Fibroblast of lung (primary cell): ENCODE measurements at regions not wholly inside any gene's neighbourhood (a gene's known extent, or its start where the extent isn't known, plus 50 kb on each side); places are given as distances from the start of the nearest gene placed in this dataset.
"Not testable (repeated sequence)": the region's sequence is repeated elsewhere in the genome, so short reads cannot be mapped to it uniquely, and the experiment has no call there.

Source experiments
- DNase-seq, 2 donors: peaks; one replicate each; pipeline versions ENCODE4 v3.0.0 to v3.0.0-alpha.2; 2010; ENCODE audit warnings: low read depth in 2 of 2
- H2AFZ ChIP-seq: 2 replicates; pipeline ENCODE4 v1.5.1; 2012; ENCODE audit warnings: low read length, control low read depth, inconsistent platforms
- H3K27ac ChIP-seq: 2 replicates; pipeline ENCODE4 v1.5.1; 2011; ENCODE audit warnings: low read length, control low read depth; ENCODE audit not compliant: insufficient read depth
- H3K27me3 ChIP-seq: 2 replicates; pipeline ENCODE4 v1.5.1; 2011; ENCODE audit warnings: mild to moderate bottlenecking, low read length; ENCODE audit not compliant: control insufficient read depth, insufficient read depth
- H3K36me3 ChIP-seq: 2 replicates; pipeline ENCODE4 v1.5.1; 2011; ENCODE audit warnings: low read length; ENCODE audit not compliant: control insufficient read depth, insufficient read depth
- H3K4me1 ChIP-seq: 2 replicates; pipeline ENCODE4 v1.5.1; 2011; ENCODE audit warnings: low read length; ENCODE audit not compliant: control insufficient read depth, insufficient read depth; ENCODE audit errors: extremely low read depth
- H3K4me2 ChIP-seq: 2 replicates; pipeline ENCODE4 v1.5.1; 2011; ENCODE audit warnings: low read length, control low read depth; ENCODE audit not compliant: insufficient read depth; ENCODE audit errors: extremely low read depth
- H3K4me3 ChIP-seq, 4 experiments: fragments of 200-600 bp in 1 of 4; sonication (generic) in 1 of 4; replicated peaks in 1 of 4; 2 replicates each; pipeline ENCODE4 v1.5.1; 2011 to 2016; ENCODE audit warnings: low read length in 4 of 4, low read depth in 3 of 4, mild to moderate bottlenecking in 3 of 4, control low read depth in 2 of 4, inconsistent platforms in 1 of 4, mixed read lengths in 1 of 4; ENCODE audit not compliant: insufficient read depth in 1 of 4; ENCODE audit errors: control extremely low read depth in 1 of 4
- H3K79me2 ChIP-seq: 2 replicates; pipeline ENCODE4 v1.5.1; 2012; ENCODE audit warnings: mild to moderate bottlenecking, low read length, inconsistent platforms; ENCODE audit not compliant: control insufficient read depth, insufficient read depth
- H3K9ac ChIP-seq: 2 replicates; pipeline ENCODE4 v1.5.1; 2011; ENCODE audit warnings: mild to moderate bottlenecking, low read length, control low read depth; ENCODE audit not compliant: insufficient read depth
- H3K9me3 ChIP-seq: 2 replicates; pipeline ENCODE4 v1.5.1; 2012; ENCODE audit warnings: low read depth, low read length; ENCODE audit not compliant: control insufficient read depth, insufficient read depth
- H4K20me1 ChIP-seq: 2 replicates; pipeline ENCODE4 v1.5.1; 2011; ENCODE audit warnings: low read length; ENCODE audit not compliant: control insufficient read depth, insufficient read depth; ENCODE audit errors: extremely low read depth
- CTCF ChIP-seq, 2 donors: IDR thresholded peaks in 1 of 2; conservative IDR thresholded peaks in 1 of 2; 1 replicate in 1 of 2; 2 replicates in 1 of 2; pipeline ENCODE4 v1.5.1; 2011 to 2012; ENCODE audit warnings: low read length in 2 of 2, control low read depth in 1 of 2, inconsistent platforms in 1 of 2, low read depth in 1 of 2, mild to moderate bottlenecking in 1 of 2
- EZH2 ChIP-seq: IDR thresholded peaks from 2 replicates; pipeline ENCODE4 v1.5.1; 2012; ENCODE audit warnings: low read length, control low read depth, mild to moderate bottlenecking; ENCODE audit errors: missing control alignments

DNA sequence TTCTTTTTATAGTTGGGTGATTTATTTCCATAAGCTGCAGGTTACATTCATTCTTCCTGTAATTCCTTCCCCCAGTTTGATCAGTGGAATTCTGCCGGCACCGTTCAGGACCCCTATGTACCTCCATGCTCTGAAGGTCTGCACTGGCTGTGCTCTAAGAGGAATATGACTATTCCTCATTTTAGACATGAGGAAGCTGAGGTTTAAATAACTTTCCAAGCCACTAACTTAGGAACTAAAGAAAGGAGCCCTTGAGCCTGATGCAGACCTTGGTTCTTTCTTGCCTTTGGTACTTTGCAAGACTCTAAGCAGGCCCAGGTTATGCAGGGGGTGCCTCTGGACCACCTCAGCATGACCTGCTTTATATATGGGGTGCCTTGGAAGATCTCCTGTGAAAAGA lies 318.5 kb downstream of the QKI start:
- H3K9ac ChIP-seq: no peak overlapping the region

DNA sequence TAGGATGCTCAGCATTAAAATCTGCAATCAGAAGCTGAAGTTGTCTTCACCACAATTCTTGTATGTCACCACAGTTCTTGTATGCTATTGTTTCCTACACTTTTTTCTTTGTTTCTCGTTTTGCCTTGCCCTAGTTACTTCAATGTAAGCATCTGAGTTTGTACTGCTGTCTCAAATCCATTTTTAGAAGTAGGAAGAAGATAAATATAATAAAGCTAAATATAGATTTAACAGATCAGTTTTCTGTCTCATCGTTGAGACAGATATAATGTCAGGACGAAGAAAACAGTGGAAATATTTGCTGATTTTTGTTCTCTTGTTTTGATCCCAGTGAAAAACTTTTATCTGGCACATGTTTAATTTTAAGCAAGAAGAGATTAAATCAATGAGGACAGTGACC lies 318.0 kb downstream of the QKI start:
- Histone ChIP-seq H3K9me3 (no peaks in the 10 kb centered on the region), H4K20me1 (no peaks in the 10 kb centered on the region), H3K27ac (no peak overlapping the region), H3K79me2 (no peaks in the 10 kb centered on the region), H3K4me1 (no peaks in the 10 kb centered on the region), H3K27me3 (no peaks in the 10 kb centered on the region), H3K36me3 (no peaks in the 10 kb centered on the region), H3K4me2 (no peak overlapping the region), H3K4me3 (no peak overlapping the region), H3K9ac (no peak overlapping the region), H2AFZ (no peak overlapping the region)
- DNase-seq: no peak
- TF ChIP-seq EZH2 (no peak), CTCF (conservative IDR thresholded peaks at IDR 0.05 in 1 of 2, IDR thresholded peaks at IDR 0.05 in 1 of 2; ENCODE audit: low read depth in 1 of 2, low read length in 2 of 2) (no peak)

More for the DNA sequence above, 318.5 kb downstream of the QKI start:
- Histone ChIP-seq H3K27ac (no peak overlapping the region), H3K4me1 (no peaks in the 10 kb centered on the region), H3K4me2 (no peak overlapping the region), H3K79me2 (no peaks in the 10 kb centered on the region), H2AFZ (no peak overlapping the region), H3K27me3 (no peaks in the 10 kb centered on the region), H3K9me3 (no peaks in the 10 kb centered on the region), H3K36me3 (no peaks in the 10 kb centered on the region), H4K20me1 (no peaks in the 10 kb centered on the region), H3K4me3 (no peak overlapping the region)
- TF ChIP-seq EZH2 (no peak), CTCF (conservative IDR thresholded peaks at IDR 0.05 in 1 of 2, IDR thresholded peaks at IDR 0.05 in 1 of 2; ENCODE audit: low read depth in 1 of 2, low read length in 2 of 2) (no peak)
- DNase-seq: no peak

DNA sequence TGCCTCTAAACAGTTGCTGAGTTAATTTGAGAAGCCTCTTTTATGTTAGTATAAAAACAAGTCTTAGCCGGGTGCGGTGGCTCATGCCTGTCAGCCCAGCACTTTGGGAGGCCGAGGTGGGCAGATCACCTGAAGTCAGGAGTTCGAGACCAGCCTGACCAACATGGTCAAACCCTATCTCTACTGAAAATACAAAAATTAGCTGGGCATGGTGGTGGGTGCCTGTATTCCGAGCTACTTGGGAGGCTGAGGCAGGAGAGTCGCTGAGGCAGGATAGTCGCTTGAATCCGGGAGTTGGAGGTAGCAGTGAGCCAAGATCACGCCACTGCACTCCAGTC lies 317.5 kb downstream of the QKI start:
- H3K4me3 ChIP-seq, H3K9ac ChIP-seq, DNase-seq, H3K36me3 ChIP-seq, H2AFZ ChIP-seq, H3K4me1 ChIP-seq, H3K27ac ChIP-seq, H3K79me2 ChIP-seq, H3K27me3 ChIP-seq, H3K9me3 ChIP-seq, H3K4me2 ChIP-seq, H4K20me1 ChIP-seq: not testable (repeated sequence)
